HEK293 (cell line): ENCODE measurements at regions not wholly inside any gene's neighbourhood (a gene's known extent, or its start where the extent isn't known, plus 50 kb on each side); places are given as distances from the start of the nearest gene placed in this dataset.

Experiments used
- BCL11B ChIP-seq: fragments of 450-650 bp; formaldehyde crosslinking; IDR thresholded peaks from 2 replicates; pipeline ENCODE4 v1.5.1; 2016; ENCODE audit warnings: low read depth, missing biosample characterization, missing genetic modification characterization
- FEZF1 ChIP-seq: fragments of 450-650 bp; formaldehyde crosslinking; IDR thresholded peaks from 2 replicates; pipeline ENCODE4 v1.5.1; 2016; ENCODE audit warnings: missing biosample characterization, missing genetic modification characterization
- GFI1B ChIP-seq: fragments of 450-650 bp; formaldehyde crosslinking; IDR thresholded peaks from 2 replicates; pipeline ENCODE4 v1.5.1; 2016; ENCODE audit warnings: missing biosample characterization, missing genetic modification characterization
- KLF7 ChIP-seq: fragments of 450-650 bp; formaldehyde crosslinking; IDR thresholded peaks from 2 replicates; pipeline ENCODE4 v1.5.1; 2016; ENCODE audit warnings: missing biosample characterization, missing genetic modification characterization, borderline replicate concordance
- MEIS1 ChIP-seq: sonication (generic); formaldehyde crosslinking; IDR thresholded peaks from 2 replicates; pipeline ENCODE4 v1.8.1; 2022; ENCODE audit warnings: missing genetic modification reagents, mild to moderate bottlenecking, borderline replicate concordance
- MZF1 ChIP-seq: fragments of 450-650 bp; formaldehyde crosslinking; IDR thresholded peaks from 2 replicates; pipeline ENCODE4 v1.5.1; 2017; ENCODE audit warnings: missing biosample characterization, missing genetic modification characterization, borderline replicate concordance
- PRDM1 ChIP-seq: fragments of 450-650 bp; formaldehyde crosslinking; IDR thresholded peaks from 2 replicates; pipeline ENCODE4; 2016; ENCODE audit warnings: missing biosample characterization, missing genetic modification characterization
- SETDB1 ChIP-seq: IDR thresholded peaks from one replicate; pipeline ENCODE4 v1.6.1; 2017; ENCODE audit warnings: mild to moderate bottlenecking, low read length, moderate library complexity, mixed read lengths; ENCODE audit not compliant: insufficient read length
- ZBTB20 ChIP-seq: fragments of 450-650 bp; formaldehyde crosslinking; IDR thresholded peaks from 2 replicates; pipeline ENCODE4 v1.5.1; 2016; ENCODE audit warnings: missing biosample characterization, missing genetic modification characterization
- ZBTB7A ChIP-seq: fragments of 450-650 bp; formaldehyde crosslinking; IDR thresholded peaks from 2 replicates; pipeline ENCODE4 v1.5.1; 2016; ENCODE audit warnings: low read depth, missing biosample characterization, missing genetic modification characterization
- ZIC2 ChIP-seq: fragments of 450-650 bp; formaldehyde crosslinking; IDR thresholded peaks from 2 replicates; pipeline ENCODE4 v1.5.1; 2016; ENCODE audit warnings: missing biosample characterization, missing genetic modification characterization
- ZNF174 ChIP-seq: fragments of 450-650 bp; formaldehyde crosslinking; IDR thresholded peaks from 2 replicates; pipeline ENCODE4 v1.5.0; 2017; ENCODE audit warnings: missing biosample characterization, mild to moderate bottlenecking, missing genetic modification characterization
- ZNF2 ChIP-seq: fragments of 450-650 bp; formaldehyde crosslinking; IDR thresholded peaks from 2 replicates; pipeline ENCODE4 v1.5.1; 2016; ENCODE audit warnings: missing biosample characterization, missing genetic modification characterization
- ZNF214 ChIP-seq: fragments of 450-650 bp; formaldehyde crosslinking; IDR thresholded peaks from 2 replicates; pipeline ENCODE4 v1.5.1; 2017; ENCODE audit warnings: missing biosample characterization, mild to moderate bottlenecking, missing genetic modification characterization, borderline replicate concordance
- ZNF433 ChIP-seq: fragments of 450-650 bp; formaldehyde crosslinking; IDR thresholded peaks from 2 replicates; pipeline ENCODE4 v1.5.1; 2016; ENCODE audit warnings: missing biosample characterization, missing genetic modification characterization, low read depth
- ZNF544 ChIP-seq: fragments of 450-650 bp; formaldehyde crosslinking; IDR thresholded peaks from 2 replicates; pipeline ENCODE4 v1.5.0; 2017; ENCODE audit warnings: missing biosample characterization, missing genetic modification characterization
- ZNF558 ChIP-seq: fragments of 450-650 bp; formaldehyde crosslinking; IDR thresholded peaks from 2 replicates; pipeline ENCODE4 v1.5.1; 2016; ENCODE audit warnings: missing biosample characterization, missing genetic modification characterization
- ZNF560 ChIP-seq: fragments of 450-650 bp; formaldehyde crosslinking; IDR thresholded peaks from 2 replicates; pipeline ENCODE4 v1.5.1; 2017; ENCODE audit warnings: missing biosample characterization, missing genetic modification characterization, borderline replicate concordance
- ZNF660 ChIP-seq: fragments of 450-650 bp; IDR thresholded peaks from 2 replicates; pipeline ENCODE4 v1.5.1; 2018; ENCODE audit warnings: missing biosample characterization, mild to moderate bottlenecking, missing genetic modification characterization
- ZNF701 ChIP-seq: fragments of 450-650 bp; formaldehyde crosslinking; IDR thresholded peaks from 2 replicates; pipeline ENCODE4 v1.5.1; 2016; ENCODE audit warnings: missing biosample characterization, missing genetic modification characterization
- ZNF776 ChIP-seq: fragments of 450-650 bp; formaldehyde crosslinking; IDR thresholded peaks from 2 replicates; pipeline ENCODE4 v1.5.0; 2017; ENCODE audit warnings: missing biosample characterization, missing genetic modification characterization, borderline replicate concordance
- ZNF785 ChIP-seq: fragments of 450-650 bp; formaldehyde crosslinking; IDR thresholded peaks from 2 replicates; pipeline ENCODE4 v1.5.1; 2016; ENCODE audit warnings: missing biosample characterization, missing genetic modification characterization
- ZNF843 ChIP-seq: fragments of 450-650 bp; formaldehyde crosslinking; IDR thresholded peaks from 2 replicates; pipeline ENCODE4 v1.5.1; 2016; ENCODE audit warnings: missing biosample characterization, missing genetic modification characterization
- ZXDB ChIP-seq: fragments of 450-650 bp; formaldehyde crosslinking; IDR thresholded peaks from 2 replicates; pipeline ENCODE4 v1.5.1; 2016; ENCODE audit warnings: missing biosample characterization, missing genetic modification characterization
- TF ChIP-seq, protein P1 (sequence below): fragments of 450-650 bp; formaldehyde crosslinking; IDR thresholded peaks from 2 replicates; pipeline ENCODE4 v1.5.1; 2016; ENCODE audit warnings: missing biosample characterization, missing genetic modification characterization
- TF ChIP-seq, protein P2 (sequence below): fragments of 450-650 bp; formaldehyde crosslinking; IDR thresholded peaks from 2 replicates; pipeline ENCODE4 v1.5.1; 2016; ENCODE audit warnings: missing biosample characterization, missing genetic modification characterization
- TF ChIP-seq, protein P3 (sequence below): fragments of 450-650 bp; formaldehyde crosslinking; optimal IDR thresholded peaks from 2 replicates; pipeline ENCODE3; 2016; ENCODE audit warnings: missing biosample characterization, mild to moderate bottlenecking, missing genetic modification characterization
- TF ChIP-seq, protein P4 (sequence below): fragments of 450-650 bp; formaldehyde crosslinking; IDR thresholded peaks from 2 replicates; pipeline ENCODE4 v1.5.1; 2017; ENCODE audit warnings: missing biosample characterization, missing genetic modification characterization
- TF ChIP-seq, protein P5 (sequence below): fragments of 450-650 bp; formaldehyde crosslinking; IDR thresholded peaks from 2 replicates; pipeline ENCODE4 v1.5.1; 2017; ENCODE audit warnings: missing biosample characterization, missing genetic modification characterization
- TF ChIP-seq, protein P6 (sequence below): fragments of 450-650 bp; formaldehyde crosslinking; conservative IDR thresholded peaks from 2 replicates; pipeline ENCODE4 v1.5.1; 2016; ENCODE audit warnings: low read depth, missing biosample characterization, missing genetic modification characterization
- TF ChIP-seq, protein P7 (sequence below): fragments of 450-650 bp; formaldehyde crosslinking; IDR thresholded peaks from 2 replicates; pipeline ENCODE4 v1.5.1; 2016; ENCODE audit warnings: missing biosample characterization, missing genetic modification characterization

DNA sequence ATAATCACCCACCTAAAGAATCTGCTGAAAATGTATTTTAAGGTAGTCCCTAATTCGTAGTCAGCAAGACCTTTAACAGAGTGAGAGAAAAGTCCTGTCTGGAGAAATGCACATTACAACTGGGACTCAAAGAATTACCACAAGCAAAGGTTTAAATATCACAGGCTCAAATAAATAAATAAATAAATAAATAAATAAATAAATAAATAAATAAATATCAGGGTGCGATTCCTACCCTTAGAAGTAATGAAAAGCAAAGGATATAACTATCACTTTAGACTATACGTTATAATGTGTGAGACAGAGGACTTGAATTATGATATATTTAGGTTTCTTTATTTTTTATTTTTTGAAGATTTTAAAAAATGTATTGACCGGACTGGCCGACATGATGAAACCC is 522.5 kb upstream of the ATXN7L3B start (continued):
- TF ChIP-seq, protein P1, sequence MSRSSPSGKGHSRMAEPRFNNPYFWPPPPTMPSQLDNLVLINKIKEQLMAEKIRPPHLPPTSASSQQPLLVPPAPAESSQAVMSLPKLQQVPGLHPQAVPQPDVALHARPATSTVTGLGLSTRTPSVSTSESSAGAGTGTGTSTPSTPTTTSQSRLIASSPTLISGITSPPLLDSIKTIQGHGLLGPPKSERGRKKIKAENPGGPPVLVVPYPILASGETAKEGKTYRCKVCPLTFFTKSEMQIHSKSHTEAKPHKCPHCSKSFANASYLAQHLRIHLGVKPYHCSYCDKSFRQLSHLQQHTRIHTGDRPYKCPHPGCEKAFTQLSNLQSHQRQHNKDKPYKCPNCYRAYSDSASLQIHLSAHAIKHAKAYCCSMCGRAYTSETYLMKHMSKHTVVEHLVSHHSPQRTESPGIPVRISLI (tag by site-specific recombination): no peak
- TF ChIP-seq ZNF558 (tag by site-specific recombination): peak; percentile 55; the same call in 1 of the 2 replicates
- no peak for TF ChIP-seq ZNF701 (tag by site-specific recombination)
- TF ChIP-seq ZBTB20: no peak
- TF ChIP-seq MZF1: no peak
- TF ChIP-seq, protein P2, sequence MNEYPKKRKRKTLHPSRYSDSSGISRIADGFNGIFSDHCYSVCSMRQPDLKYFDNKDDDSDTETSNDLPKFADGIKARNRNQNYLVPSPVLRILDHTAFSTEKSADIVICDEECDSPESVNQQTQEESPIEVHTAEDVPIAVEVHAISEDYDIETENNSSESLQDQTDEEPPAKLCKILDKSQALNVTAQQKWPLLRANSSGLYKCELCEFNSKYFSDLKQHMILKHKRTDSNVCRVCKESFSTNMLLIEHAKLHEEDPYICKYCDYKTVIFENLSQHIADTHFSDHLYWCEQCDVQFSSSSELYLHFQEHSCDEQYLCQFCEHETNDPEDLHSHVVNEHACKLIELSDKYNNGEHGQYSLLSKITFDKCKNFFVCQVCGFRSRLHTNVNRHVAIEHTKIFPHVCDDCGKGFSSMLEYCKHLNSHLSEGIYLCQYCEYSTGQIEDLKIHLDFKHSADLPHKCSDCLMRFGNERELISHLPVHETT (tag by site-specific recombination): no peak
- no peak for TF ChIP-seq ZIC2
- no peak for TF ChIP-seq ZBTB7A (tag by site-specific recombination)
- no peak for TF ChIP-seq PRDM1 (tag by site-specific recombination)
- TF ChIP-seq BCL11B: no peak
- no peak for TF ChIP-seq ZNF544 (tag by site-specific recombination)
- TF ChIP-seq, protein P3, sequence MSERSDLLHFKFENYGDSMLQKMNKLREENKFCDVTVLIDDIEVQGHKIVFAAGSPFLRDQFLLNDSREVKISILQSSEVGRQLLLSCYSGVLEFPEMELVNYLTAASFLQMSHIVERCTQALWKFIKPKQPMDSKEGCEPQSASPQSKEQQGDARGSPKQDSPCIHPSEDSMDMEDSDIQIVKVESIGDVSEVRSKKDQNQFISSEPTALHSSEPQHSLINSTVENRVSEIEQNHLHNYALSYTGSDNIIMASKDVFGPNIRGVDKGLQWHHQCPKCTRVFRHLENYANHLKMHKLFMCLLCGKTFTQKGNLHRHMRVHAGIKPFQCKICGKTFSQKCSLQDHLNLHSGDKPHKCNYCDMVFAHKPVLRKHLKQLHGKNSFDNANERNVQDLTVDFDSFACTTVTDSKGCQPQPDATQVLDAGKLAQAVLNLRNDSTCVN (tag by site-specific recombination): no peak
- TF ChIP-seq ZNF843 (tag by site-specific recombination): no peak
- no peak for TF ChIP-seq MEIS1 (CRISPR knock-in tag)
- no peak for TF ChIP-seq SETDB1
- no peak for TF ChIP-seq ZNF560 (tag by site-specific recombination)
- TF ChIP-seq ZNF660: no peak
- TF ChIP-seq FEZF1 (tag by site-specific recombination): no peak
- TF ChIP-seq, protein P4, sequence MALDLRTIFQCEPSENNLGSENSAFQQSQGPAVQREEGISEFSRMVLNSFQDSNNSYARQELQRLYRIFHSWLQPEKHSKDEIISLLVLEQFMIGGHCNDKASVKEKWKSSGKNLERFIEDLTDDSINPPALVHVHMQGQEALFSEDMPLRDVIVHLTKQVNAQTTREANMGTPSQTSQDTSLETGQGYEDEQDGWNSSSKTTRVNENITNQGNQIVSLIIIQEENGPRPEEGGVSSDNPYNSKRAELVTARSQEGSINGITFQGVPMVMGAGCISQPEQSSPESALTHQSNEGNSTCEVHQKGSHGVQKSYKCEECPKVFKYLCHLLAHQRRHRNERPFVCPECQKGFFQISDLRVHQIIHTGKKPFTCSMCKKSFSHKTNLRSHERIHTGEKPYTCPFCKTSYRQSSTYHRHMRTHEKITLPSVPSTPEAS (tag by site-specific recombination): no peak
- TF ChIP-seq, protein P5, sequence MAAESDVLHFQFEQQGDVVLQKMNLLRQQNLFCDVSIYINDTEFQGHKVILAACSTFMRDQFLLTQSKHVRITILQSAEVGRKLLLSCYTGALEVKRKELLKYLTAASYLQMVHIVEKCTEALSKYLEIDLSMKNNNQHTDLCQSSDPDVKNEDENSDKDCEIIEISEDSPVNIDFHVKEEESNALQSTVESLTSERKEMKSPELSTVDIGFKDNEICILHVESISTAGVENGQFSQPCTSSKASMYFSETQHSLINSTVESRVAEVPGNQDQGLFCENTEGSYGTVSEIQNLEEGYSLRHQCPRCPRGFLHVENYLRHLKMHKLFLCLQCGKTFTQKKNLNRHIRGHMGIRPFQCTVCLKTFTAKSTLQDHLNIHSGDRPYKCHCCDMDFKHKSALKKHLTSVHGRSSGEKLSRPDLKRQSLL (tag by site-specific recombination): no peak
- no peak for TF ChIP-seq KLF7
- TF ChIP-seq ZNF785 (tag by site-specific recombination): no peak
- TF ChIP-seq ZXDB (tag by site-specific recombination): no peak
- TF ChIP-seq ZNF776 (tag by site-specific recombination): no peak
- TF ChIP-seq GFI1B: no peak
- TF ChIP-seq ZNF433 (tag by site-specific recombination): peak; percentile 81
- TF ChIP-seq, protein P6, sequence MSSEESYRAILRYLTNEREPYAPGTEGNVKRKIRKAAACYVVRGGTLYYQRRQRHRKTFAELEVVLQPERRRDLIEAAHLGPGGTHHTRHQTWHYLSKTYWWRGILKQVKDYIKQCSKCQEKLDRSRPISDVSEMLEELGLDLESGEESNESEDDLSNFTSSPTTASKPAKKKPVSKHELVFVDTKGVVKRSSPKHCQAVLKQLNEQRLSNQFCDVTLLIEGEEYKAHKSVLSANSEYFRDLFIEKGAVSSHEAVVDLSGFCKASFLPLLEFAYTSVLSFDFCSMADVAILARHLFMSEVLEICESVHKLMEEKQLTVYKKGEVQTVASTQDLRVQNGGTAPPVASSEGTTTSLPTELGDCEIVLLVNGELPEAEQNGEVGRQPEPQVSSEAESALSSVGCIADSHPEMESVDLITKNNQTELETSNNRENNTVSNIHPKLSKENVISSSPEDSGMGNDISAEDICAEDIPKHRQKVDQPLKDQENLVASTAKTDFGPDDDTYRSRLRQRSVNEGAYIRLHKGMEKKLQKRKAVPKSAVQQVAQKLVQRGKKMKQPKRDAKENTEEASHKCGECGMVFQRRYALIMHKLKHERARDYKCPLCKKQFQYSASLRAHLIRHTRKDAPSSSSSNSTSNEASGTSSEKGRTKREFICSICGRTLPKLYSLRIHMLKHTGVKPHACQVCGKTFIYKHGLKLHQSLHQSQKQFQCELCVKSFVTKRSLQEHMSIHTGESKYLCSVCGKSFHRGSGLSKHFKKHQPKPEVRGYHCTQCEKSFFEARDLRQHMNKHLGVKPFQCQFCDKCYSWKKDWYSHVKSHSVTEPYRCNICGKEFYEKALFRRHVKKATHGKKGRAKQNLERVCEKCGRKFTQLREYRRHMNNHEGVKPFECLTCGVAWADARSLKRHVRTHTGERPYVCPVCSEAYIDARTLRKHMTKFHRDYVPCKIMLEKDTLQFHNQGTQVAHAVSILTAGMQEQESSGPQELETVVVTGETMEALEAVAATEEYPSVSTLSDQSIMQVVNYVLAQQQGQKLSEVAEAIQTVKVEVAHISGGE (tag by site-specific recombination): peak; percentile 82
- no peak for TF ChIP-seq ZNF2 (tag by site-specific recombination)
- TF ChIP-seq, protein P7, sequence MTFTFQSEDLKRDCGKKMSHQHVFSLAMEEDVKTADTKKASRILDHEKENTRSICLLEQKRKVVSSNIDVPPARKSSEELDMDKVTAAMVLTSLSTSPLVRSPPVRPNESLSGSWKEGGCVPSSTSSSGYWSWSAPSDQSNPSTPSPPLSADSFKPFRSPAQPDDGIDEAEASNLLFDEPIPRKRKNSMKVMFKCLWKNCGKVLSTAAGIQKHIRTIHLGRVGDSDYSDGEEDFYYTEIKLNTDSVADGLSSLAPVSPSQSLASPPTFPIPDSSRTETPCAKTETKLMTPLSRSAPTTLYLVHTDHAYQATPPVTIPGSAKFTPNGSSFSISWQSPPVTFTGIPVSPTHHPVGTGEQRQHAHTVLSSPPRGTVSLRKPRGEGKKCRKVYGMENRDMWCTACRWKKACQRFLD (tag by site-specific recombination): no peak
- no peak for TF ChIP-seq ZNF174
- TF ChIP-seq ZNF214 (tag by site-specific recombination): no peak
